ENCODE measurements at regions not wholly inside any gene's neighbourhood (a gene's known extent, or its start where the extent isn't known, plus 50 kb on each side); places are given as distances from the start of the nearest gene placed in this dataset.
"Not testable (repeated sequence)": the region's sequence is repeated elsewhere in the genome, so short reads cannot be mapped to it uniquely, and the experiment has no call there.

GRCh38 chr11:86166287-86166686, 78.3 kb upstream of the EED start:
- DNase-seq = not testable (repeated sequence)

- no peak for DNase-seq
Measured at GRCh38 chr11:86164106-86164505, 80.4 kb upstream of the EED start.

GRCh38 chr11:86163221-86163876, 81.2 kb upstream of the EED start:
- DNase-seq = not testable (repeated sequence)

GRCh38 chr11:86162239-86162638, 82.3 kb upstream of the EED start:
- no peak for DNase-seq

GRCh38 chr11:86161837-86162236, 82.7 kb upstream of the EED start:
- no peak for DNase-seq

GRCh38 chr11:86161336-86161735, 83.2 kb upstream of the EED start:
- no peak for DNase-seq

GRCh38 chr11:86160541-86161149, 83.9 kb upstream of the EED start:
- DNase-seq = no peak

- DNase-seq = no peak
Measured at GRCh38 chr11:86159581-86159891, 85.0 kb upstream of the EED start.

- no peak for DNase-seq
Measured at GRCh38 chr11:86158704-86159580, 85.6 kb upstream of the EED start.

- DNase-seq = no peak
Measured at GRCh38 chr11:86157797-86158378, 86.7 kb upstream of the EED start.

GRCh38 chr11:86156397-86156955, 87.6 kb upstream of the PICALM start:
- DNase-seq = no peak

- no peak for DNase-seq
Measured at GRCh38 chr11:86155200-86155844, 86.4 kb upstream of the PICALM start.

GRCh38 chr11:86153439-86153838, 84.6 kb upstream of the PICALM start:
- DNase-seq = no peak

GRCh38 chr11:86152901-86153300, 84.0 kb upstream of the PICALM start:
- DNase-seq = no peak

- DNase-seq = no peak
Measured at GRCh38 chr11:86152006-86152862, 83.3 kb upstream of the PICALM start.

GRCh38 chr11:86151174-86152005, 82.5 kb upstream of the PICALM start:
- DNase-seq = no peak

GRCh38 chr11:86150847-86151173, 81.9 kb upstream of the PICALM start:
- DNase-seq = no peak

GRCh38 chr11:86149792-86150191, 80.9 kb upstream of the PICALM start:
- DNase-seq = no peak

GRCh38 chr11:86148345-86148747, 79.5 kb upstream of the PICALM start:
- no peak for DNase-seq

- no peak for DNase-seq
Measured at GRCh38 chr11:86147004-86147403, 78.1 kb upstream of the PICALM start.
